Gastrocnemius medialis (tissue), 4 donors: ENCODE measurements at regions not wholly inside any gene's neighbourhood (a gene's known extent, or its start where the extent isn't known, plus 50 kb on each side); places are given as distances from the start of the nearest gene placed in this dataset.

ENCODE experiments used
- CTCF ChIP-seq, 5 experiments: fragments of 450-650 bp in 3 of 5; fragments of 200-600 bp in 2 of 5; sonication (generic) in 2 of 5; IDR thresholded peaks in 4 of 5; conservative IDR thresholded peaks in 1 of 5; 1 replicate in 4 of 5; 2 replicates in 1 of 5; pipeline ENCODE4 v1.5.1; 2016 to 2019; ENCODE audit warnings: antibody characterized with exemption in 5 of 5, mild to moderate bottlenecking in 3 of 5, moderate library complexity in 3 of 5
- POLR2A ChIP-seq, 2 donors: fragments of 450-650 bp; IDR thresholded peaks; one replicate each; pipeline ENCODE4 v1.6.1; 2017; ENCODE audit warnings: antibody characterized with exemption in 2 of 2, mild to moderate bottlenecking in 2 of 2, moderate library complexity in 2 of 2

- TF ChIP-seq CTCF (IDR thresholded peaks at IDR 0.05 in 4 of 5, conservative IDR thresholded peaks at IDR 0.05 in 1 of 5) (no peak), POLR2A (IDR thresholded peaks at IDR 0.05) (no peak)
Observed at GRCh38 chr16:79393127-79393526, 207.4 kb downstream of the MAF start.
